SKM-1 treated with dmso at 0.1 percent for 144 hours (cell line): ENCODE measurements at regions not wholly inside any gene's neighbourhood (a gene's known extent, or its start where the extent isn't known, plus 50 kb on each side); places are given as distances from the start of the nearest gene placed in this dataset.

Experiments used
- DNase-seq: peaks from one replicate; lab custom pipeline; 2025; ENCODE audit not compliant: unreplicated experiment; lab: John Stamatoyannopoulos, UW

DNA sequence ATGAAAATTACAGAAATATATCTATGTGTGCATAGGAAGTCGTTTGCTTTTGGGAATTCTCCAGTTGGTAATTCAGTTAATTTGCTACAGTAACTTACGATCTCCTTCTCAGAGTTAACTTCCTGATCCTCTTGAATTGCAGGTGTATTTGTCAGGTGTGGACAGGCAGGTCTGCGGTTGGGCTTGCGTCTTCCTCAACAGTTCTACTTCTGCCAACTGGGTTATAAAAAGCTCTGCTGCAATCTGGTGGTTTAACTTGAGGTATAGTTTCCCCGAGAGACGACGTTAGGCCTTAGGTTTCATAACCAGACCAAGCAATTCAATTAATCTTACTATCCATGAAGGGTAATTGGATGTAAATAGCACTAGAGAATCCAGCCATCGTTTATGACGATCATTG, 88.2 kb downstream of the GABPA start:
- DNase-seq = peak; percentile 1

DNA sequence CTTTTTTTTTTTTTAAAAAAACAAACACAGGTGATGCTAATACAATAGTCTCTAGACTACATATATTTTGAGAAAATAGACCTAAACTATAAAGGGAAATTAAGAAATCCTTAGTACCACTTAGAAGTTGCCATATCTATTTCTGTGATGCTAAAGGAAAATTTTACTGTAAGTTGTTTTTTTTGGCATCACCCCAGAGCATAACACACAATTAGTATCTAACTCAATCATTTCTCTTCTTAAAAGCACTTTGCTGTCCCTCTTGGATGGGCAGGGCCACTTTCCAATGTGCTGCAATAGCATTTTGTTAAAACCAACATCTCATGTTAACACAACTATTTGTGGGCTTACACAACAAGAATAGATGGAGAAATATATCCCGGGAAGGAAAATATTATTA, 91.9 kb downstream of the GABPA start:
- DNase-seq = no peak

DNA sequence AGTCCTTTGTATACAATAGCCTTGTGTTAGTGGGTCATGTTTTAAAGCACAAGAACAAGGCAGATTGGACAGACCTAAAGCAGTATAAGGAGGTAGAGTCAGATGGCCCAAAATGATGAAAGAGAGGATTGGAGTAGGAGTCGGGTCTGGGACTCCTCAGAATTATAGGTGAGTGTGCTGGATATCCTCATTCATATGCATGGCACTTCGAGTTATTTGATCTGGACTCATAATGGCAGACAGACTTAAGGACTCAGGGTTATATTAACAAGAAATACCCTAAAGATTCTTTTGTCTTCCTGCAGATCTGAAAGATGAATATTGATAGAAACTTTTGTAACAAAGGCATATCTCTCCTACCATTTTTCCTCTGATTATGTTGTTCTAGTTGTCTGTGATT, 92.7 kb downstream of the GABPA start:
- DNase-seq = no peak
